HG03469 (cell line): ENCODE measurements at regions not wholly inside any gene's neighbourhood (a gene's known extent, or its start where the extent isn't known, plus 50 kb on each side); places are given as distances from the start of the nearest gene placed in this dataset.
"Not testable (repeated sequence)": the region's sequence is repeated elsewhere in the genome, so short reads cannot be mapped to it uniquely, and the experiment has no call there.

Experiments used
- ATAC-seq: cut with Tn5 transposase; IDR thresholded peaks from one replicate; pipeline ENCODE4 v1.9.1; 2021; ENCODE audit warnings: mild to moderate bottlenecking, moderate library complexity, moderate number of reproducible peaks; ENCODE audit not compliant: unreplicated experiment

DNA sequence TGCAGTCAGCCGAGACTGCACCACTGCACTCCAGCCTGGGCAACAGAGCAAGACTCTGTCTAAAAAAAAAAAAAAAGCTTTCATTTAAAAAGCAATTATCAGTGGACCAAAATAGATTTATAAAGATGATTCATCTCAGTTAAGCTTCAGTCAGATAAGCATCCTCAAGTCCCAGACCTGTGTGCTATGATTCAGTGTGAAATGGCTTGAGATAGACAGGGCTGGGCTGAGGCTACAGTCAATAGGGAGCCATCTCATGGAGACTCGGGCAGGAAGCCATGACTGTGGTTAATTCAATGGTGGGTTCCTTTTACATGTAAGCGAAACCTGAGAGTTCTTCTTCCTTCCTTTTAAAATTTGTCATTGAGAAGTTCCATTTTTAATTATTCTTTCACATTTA lies 276.0 kb downstream of the TFAP2A start:
- ATAC-seq: no peak

DNA sequence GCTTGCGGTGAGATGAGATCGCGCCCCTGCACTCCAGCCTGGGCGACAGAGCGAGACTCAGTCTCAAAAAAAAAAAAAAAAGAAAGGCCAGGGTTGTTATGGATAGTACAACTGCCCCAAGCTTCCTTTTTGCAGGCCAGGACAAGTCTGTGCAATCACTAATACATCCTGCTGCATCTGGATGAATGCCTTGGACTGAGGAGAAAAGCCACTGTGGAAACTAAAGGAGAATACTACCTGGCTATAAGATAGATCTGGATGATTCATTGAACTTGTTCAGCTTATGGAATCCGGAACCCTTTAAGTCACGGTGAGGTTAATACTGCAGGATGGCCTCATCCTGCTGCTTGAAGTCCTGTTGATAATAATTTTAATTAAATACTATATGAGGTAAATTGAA lies 278.2 kb downstream of the TFAP2A start:
- ATAC-seq: no peak

DNA sequence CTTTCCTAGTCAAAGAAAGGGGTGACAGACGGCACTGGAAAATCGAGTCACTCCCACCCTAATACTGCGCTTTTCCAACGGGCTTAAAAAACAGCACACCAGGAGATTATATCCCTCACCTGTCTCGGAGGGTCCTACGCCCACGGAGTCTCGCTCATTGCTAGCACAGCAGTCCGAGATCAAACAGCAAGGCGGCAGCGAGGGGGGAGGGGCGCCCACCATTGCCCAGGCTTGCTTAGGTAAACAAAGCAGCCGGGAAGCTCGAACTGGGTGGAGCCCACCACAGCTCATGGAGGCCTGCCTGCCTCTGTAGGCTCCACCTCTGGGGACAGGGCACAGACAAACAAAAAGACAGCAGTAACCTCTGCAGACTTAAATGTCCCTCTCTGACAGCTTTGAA lies 280.7 kb downstream of the TFAP2A start:
- ATAC-seq: not testable (repeated sequence)

DNA sequence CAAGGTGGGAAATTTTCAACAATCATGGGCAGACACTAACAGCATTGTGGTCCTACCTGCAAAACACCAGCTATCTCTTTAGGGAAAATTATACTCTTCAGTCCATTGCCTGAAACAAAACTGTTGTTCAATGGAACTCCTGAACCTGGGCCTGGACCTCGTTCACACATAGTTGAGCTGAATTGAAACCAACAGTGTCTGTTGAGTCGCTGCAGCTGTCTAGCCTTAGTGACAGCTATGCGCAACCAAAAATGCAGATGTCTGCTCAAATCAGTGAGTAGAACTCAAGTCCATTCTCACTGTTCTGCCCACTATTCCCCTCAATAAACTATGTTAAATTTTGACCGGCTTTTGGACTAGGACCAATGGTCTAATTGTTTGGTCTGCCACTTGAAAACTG lies 286.2 kb downstream of the TFAP2A start:
- no peak for ATAC-seq

DNA sequence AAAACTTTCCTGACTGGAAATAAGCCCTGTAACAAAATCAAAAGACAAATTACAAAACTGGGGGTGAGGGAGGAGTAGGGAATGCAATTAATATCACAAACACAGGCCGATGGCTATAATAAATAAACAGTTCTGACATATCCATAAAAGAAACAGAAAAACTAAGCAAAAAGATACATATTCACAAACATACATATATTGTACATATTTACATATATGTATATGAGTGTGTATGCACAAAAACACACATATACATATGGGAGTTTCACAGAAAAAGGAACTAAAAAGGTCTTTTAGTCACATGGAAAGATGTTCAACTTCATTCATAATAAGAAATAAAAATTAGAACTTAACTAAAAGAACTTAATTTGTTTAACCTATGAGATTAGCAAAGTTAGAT lies 292.7 kb downstream of the TFAP2A start:
- ATAC-seq: no peak

DNA sequence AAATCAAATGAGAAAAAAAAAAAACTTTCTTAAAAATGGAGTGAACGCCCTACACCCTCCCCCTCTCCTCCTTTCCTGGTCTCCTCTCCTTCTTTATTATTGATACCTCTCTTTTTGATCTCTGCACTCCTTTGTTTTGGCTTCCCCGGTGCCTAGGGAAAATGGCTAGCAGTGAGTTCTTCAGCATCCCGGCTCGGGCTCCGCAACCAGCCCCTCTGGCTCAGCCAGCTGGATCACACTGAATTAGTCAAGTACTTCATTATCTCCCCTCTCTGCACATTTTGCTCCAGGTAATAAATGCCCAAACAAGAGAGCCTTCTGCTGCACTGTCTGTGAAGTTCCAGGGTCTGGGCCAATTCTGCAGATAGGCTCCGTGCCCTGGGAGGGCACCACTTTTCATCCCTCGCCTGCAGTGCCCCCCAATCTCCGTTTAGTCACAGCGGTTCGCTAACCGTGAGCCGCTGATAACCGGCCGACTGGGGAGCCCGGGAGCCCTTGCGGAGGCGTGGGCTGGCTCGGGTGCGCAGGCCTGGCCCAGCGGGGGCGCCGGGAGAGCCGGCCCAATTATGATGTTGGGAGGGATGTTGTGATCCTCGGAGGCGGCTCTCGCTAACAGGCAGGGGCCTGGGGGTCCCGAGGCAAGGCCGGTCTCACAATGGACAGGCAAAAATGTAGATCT lies 301.9 kb downstream of the TFAP2A start:
- ATAC-seq: no peak

DNA sequence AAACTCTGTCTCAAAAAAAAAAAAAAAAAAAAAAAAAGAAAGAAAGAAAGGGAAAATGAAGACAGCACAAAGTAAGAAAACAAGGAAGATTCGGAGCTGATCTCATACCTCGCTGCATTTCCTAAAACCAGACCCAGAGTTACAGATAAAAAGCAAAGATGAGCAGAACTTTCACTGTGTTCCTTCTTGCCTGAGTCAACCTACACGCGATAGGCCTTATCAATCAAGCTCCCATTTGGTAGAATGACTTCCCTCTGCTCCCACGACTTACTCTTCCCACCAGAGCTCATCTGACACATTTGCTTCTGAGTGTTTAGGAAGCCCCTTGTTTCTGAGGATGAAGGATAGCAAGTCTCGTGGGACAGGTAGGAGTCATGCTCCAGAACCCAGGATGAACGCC lies 302.9 kb downstream of the TFAP2A start:
- no peak for ATAC-seq

DNA sequence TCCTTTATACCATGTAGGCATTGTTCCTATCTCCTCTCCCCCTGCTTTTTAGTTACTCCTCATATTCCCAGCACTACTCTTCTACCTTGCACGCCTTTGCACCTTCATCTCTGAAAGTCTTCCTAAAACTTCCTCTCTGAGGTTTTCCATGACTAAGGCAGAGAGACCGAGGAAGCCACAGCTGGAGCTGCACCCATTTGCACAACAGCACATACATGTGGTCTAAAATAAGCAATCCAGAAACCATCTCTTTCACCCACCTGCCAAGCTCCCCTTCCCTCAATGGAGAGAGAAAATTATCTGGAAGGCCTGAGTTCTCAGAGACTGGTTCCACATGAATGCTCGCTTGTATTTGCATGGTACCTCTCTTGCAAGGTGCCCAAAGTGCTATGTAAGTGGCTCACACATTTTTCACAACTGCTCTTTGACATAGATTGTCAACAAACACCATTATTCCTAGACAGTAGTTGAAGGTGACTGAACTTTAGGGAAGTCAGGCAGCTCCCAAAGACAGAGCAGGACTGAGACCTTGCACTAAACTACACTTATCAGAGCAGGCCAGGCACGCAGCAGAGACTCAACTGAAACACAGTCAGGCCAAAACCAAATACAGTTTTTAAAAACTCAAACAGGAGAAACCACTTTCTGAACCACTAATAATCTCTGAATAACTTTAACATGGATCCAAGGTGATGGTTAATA lies 313.2 kb downstream of the TFAP2A start:
- no peak for ATAC-seq

DNA sequence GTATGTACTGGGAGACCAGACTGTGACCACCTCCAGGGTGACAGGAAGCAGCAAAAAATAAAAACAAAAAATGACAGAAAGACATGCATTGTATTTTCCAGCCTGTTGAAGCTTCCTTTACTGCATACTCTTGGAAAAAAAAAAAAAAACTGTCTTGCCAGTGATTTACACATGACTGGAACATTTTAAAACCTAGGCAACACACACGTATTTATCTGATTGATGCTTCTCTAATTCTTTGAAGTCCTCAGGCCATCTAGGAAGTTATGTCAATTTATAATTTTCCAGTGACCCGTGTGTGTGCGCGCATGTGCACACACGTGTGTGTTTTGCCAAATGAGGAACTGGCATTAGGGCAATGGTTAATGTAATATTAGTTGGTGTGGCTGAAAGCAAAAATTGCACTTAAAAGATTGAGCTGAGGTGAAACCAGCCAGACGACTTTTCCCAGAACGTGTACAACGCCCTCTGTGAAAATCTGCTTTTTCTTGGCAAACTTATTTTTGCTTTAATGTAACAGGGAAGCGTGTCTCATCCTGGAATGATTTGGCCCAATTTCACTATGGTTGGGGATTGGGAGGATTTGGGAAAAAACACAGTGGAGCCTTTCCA lies 315.2 kb downstream of the TFAP2A start:
- ATAC-seq: no peak

DNA sequence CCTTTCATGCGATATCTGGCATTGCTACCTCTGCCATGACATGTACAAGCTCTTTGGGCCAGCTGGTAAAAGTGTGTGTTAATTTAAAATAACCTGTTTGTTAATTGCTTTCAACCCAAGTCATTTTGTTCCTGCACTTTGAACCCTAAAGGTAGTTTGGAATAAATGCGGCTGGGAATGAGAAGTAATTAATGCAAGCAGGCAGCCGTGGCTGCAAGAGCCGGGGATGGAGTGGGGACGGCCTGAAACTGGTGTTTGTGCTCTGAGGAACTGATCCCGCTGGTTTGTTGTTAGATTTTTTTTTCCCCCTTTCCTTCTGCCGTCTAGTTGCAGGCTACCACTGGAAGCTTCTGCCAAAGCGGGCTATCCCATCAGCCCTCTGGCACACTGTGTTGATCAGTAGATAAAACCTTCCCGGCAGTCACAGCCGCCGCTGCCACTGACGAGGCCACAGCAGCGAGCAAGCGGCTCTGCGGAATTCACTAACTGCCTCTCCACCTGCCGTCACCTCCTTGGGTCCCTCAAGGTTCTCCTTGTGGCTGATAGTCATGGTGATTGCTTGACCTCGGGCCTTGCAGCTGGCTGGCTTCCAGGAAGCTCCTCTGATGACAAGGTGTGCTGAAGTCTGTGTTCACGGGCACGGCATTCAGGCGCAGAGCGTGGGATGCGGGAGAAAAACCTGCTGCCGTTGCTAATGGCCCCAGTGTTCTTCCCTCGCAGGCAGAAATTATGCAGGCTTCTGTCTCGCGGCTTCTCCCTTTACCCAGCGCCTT lies 315.9 kb downstream of the TFAP2A start:
- ATAC-seq: no peak

DNA sequence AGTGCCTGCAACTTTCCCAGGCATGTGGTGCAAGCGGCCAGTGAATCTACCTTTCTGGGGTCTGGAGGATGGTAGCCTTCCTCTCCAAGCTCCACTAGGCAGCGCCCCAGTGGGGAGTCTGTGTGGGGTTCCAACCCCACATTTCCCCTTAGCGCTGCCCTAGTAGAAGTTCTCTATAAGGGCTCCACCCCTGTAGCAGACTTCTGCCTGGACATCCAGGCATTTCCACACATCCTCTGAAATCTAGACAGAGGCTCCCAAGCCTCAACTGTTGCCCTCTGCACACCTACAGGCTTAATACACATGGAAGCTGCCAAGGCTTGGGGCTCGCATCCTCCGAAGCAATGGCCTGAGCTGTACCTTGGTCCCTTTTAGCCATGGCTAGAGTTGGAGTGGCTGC lies 321.6 kb downstream of the TFAP2A start:
- no peak for ATAC-seq

DNA sequence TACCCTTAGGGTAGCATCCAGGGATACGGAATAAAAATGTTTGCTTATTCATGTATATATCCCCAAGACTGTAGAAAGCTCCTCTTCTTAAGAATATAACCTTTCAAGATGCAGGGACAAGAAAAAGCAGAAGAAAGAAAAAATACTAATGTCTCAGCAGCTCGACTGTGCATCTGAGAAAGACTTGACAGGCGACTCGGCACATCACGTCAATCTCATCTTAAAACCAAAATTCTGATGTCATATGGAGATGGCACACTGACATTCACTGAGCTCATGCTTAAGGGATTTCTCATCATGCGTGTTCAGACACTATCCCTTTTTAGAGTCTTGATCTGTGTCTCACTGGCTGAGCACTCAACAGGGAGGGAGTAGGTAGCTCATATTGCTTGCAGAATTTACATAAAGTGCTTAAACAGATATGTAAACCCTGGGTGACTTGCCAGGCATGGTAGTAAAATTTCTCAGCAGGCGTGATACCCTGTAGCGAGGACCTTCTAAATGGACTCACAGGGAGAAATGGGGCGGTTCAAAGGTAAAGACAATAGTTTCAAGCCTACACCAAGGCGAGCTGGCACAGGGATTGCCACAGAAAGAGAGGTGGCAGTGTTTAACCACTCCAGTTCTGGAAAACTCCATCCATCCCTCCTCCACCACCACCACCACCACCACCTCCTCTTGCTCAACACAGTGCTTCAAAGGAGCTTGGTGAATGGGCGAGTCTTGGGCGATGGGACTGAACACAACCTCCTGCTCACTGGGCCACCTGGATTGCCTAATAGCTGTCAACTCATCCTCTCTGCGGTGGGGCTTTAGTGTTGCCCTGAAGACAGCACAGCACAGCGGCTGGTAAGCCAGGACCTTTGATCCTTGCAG lies 330.5 kb downstream of the TFAP2A start:
- ATAC-seq: no peak

DNA sequence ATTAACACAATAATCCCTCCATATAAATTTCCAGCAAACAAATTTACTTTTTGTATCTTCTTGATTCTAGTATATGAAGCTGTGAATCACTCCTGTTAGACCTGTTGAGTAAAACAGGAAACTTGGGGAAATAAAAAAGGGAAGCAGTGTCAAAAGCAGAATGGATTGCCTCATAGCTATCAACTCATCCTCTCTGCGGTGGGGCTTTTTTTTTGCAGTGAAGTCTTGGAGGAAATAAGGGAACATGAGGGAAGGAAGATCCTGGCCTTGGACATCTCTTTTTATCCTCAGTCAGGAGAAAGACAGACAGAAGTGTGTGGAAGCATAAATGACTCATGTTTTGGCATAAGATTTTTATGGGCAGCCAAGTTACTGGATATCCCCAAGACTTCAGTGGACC lies 332.5 kb downstream of the TFAP2A start:
- no peak for ATAC-seq

DNA sequence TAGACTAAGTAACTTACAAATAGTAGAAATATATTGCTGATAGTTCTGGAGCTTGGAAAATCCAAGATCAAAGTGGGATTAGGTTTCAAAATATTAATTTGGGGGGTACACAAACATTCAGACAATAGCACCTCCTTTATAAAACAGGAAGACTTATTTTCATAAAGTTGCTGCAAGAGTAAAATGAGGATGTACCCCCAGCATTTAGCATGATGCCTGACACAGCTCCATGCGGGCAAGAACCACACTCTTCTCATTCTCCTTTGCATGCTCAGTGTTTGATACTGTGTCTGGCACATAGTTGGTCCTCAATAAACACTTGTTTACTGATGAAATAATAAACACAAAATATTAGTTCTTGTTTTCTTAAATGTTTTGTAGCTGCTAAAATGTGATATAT lies 332.9 kb downstream of the TFAP2A start:
- ATAC-seq: no peak

DNA sequence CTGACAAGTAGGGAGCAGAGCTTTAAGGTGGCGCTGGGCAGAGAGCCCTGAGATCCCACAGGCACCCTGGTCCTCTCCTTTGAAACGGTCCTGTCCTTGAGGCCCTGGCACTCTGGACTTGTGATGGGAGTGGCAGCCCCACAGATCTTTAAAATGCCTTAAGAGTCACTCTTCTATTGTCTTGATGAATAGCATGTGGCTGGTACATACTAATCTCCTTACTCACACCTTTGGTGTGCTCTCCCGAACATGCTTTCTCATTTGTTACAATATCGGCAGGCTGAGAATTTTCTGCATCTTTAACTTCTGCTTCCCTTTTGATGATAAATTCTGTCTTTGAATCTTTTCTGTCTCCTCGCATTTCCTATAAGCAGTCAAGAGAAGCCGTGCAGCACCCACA lies 333.8 kb downstream of the TFAP2A start:
- no peak for ATAC-seq

DNA sequence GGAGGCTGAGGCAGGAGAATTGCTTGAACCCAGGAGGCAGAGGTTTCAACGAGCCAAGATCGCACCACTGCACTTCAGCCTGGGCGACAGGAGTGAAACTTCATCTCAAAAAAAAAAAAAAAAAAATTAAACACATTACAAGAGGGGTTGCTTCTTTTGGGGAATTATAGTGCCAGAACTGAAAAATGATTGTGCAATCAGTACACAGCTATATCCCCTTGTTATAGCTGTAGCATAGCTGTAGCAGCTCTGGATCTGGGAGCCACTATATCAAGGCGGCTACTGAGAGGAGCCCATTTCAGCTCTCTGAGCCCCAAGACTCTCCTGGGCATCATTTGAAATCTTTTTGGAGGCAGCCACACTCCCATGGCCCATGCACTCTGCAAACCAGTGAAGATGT lies 334.3 kb downstream of the TFAP2A start:
- no peak for ATAC-seq

DNA sequence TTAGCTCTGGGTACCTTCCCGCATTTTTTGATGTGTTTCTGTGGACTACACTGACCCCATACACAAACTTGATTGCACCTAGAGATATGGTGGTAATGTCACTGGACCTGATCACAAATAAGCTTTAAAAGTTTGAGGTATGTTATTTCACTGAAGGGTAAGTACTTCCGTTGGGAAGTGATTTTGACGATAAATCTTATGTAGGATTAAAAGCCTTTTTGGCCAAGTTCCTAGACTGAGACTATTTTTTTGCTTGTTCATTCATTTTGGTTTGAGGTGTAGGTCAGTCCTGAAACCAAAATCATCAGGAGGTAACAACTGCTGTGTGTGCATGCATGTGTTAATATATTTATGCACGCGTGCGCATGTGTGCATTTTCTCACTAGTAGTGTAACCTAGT lies 336.3 kb downstream of the TFAP2A start:
- ATAC-seq: no peak

DNA sequence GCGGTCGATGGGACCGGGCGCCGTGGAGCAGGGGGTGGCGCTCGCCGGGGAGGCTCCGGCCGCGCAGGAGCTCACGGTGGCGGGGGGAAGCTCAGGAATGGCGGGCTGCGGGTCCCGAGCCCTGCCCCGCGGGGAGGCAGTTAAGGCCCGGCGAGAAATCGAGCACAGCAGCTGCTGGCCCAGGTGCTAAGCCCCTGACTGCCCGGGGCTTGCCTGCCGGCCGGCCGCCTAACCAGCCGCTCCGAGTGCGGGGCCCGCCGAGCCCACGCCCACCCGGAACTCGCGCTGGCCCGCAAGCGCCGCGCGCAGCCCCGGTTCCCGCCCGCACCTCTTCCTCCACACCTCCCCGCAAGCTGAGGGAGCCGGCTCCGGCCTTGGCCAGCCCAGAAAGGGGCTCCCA lies 340.1 kb downstream of the TFAP2A start:
- ATAC-seq: not testable (repeated sequence)

DNA sequence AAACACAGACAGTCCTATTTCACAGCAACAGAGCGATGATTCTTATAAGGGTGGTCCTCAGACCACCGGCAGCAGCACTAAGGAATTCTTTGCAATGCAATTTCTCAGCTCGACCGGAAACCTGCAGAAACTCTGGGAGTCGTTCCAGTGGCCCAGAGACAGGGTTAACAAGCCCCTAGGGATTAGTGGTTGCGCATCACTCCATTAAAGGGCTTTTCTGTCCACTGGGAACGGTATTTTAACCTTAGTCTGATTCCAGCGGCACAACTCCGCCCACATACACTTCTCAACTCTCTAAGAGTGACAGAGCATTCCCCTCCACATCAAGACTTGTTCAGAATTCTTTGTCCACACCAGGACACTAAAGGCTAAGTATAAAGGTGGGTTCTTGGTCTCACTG lies 341.5 kb downstream of the TFAP2A start:
- ATAC-seq: no peak

DNA sequence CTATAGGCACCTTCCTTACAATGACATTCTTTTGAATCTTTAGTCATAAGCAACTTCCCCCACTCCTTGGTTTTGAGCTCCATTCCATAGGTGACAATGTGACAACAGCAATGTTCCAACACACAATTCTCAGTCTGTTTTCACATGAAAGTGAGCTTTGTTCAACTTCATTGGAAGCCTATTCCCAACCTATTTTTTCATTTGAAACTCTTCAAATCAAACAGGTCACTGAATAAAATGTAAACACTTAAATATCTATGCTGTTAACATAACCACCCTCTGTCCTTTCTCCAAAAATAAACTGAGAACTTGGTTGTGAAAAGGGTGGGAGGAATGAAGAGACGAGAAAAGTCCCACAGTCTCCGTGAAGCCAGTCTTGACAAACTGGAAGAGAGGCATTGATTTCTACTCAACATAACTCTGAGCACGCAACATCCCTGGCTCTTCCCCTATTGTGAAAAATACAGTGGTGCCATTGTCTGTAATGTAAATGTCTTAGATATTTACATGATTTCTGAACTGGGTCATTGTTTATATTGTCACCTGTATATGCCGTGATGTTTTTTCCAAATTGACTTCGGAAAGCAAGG lies 343.1 kb downstream of the TFAP2A start:
- no peak for ATAC-seq
